IPS-NIHi11 (cell line): ENCODE measurements at regions not wholly inside any gene's neighbourhood (a gene's known extent, or its start where the extent isn't known, plus 50 kb on each side); places are given as distances from the start of the nearest gene placed in this dataset.
"Not testable (repeated sequence)": the region's sequence is repeated elsewhere in the genome, so short reads cannot be mapped to it uniquely, and the experiment has no call there.

Source experiments
- DNase-seq: peaks from one replicate; pipeline ENCODE4 v3.0.0; 2012; ENCODE audit warnings: mixed read lengths, low spot score

GRCh38 chr10:130351466-130352290, 215.5 kb downstream of the GLRX3 start:
- DNase-seq: no peak

DNA sequence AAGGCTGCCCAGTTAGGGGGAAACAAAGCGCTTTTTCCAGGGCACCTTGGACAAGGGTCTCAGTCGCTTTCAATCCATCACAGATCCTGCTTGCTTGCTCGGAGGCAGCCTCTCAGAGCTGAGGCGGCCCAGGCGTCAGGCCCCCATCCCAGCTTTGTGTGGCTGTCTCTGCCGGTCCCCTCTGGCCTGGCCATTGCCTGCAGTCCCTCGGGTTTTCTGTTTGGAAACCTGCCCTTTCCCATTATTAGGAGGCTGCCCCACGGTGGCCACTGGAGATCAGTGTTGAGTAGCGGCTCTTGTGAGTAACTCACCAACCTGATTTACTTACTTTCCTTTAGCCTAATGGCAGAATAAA, 216.1 kb downstream of the GLRX3 start:
- DNase-seq: peak; percentile 62

GRCh38 chr10:130353928-130354572, 217.9 kb downstream of the GLRX3 start:
- no peak for DNase-seq

DNA sequence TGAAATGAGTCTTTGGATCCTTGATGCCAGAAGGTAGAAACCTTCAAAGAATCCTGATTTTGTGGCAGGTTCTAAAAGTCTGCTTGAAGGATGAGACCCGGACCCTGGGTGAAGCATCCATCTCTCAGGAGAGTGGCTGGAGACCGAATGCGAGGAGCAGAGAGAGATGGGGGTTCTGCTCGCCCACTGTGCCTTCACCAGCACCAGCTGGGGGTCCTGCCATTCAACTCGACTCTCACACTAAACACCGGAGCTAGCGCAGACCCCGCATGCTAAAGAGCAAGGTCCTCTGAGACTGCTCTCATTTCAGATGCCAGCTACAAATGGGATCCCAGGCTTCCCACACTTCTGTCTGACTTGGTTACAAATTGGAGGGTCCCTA, 218.4 kb downstream of the GLRX3 start:
- no peak for DNase-seq

DNA sequence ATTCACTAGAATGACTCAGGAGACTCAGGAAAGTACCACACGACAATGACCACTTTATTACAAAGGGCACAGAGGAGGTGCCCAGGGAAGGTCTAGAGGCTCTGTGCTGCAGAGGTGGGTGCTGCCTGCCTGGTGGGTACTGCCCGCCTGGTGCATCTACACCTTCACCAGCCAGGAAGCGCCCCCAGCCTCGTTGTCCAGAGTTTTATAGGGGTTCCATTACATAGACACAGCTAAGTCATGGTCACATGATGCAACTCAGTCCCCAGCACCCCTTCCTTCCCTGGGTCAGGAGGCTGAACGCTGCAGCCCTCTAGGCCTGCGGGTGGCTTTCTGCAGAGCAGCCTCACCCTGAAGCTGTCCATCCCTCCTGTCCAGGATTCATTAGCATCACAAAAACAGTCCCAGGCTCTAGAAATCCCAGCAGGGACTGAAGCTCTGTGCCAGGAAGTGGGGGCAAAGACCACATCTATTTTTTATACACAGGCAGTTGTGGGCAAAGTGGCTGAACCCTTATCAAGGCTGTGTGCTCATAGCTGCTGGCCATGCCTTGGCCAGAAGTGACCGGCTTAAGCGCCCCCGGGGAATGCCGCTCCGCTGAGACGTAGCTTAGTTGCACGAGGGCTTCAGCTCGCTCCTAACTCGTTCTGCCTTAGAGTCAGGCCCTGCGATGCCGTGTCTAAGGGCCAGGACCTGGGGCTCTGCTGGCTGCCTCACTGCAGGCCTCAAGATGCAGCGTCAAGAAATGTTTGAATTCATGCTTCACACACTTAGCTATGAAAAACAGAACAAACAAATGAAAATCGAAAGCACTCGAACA, 219.0 kb downstream of the GLRX3 start:
- DNase-seq: no peak

GRCh38 chr10:130356429-130356828, 220.2 kb downstream of the GLRX3 start:
- DNase-seq: not testable (repeated sequence)

GRCh38 chr10:130357226-130357625, 221.0 kb downstream of the GLRX3 start:
- no peak for DNase-seq

DNA sequence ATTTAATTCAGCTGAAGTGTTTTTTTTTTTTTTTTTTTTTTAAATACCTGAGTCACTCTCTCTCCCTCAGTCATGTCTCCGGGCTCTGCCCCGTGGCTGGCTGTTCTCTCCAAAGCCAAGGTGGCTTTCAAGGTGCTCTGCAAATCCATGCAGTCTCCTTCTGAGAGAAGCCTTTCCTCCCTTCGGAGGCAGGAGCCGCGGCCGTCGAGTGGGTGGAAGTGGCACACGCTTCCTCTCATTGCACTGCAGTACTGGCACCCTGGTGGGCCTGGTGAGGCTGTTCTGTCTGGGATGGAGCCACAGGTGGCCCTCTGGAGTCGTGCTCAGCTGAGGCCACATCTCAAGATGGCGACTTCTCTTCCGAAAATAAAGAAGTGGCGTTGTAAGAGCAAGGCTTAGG, 221.8 kb downstream of the GLRX3 start:
- no peak for DNase-seq

- no peak for DNase-seq
Observed at GRCh38 chr10:130358981-130359650, 222.9 kb downstream of the GLRX3 start.

DNA sequence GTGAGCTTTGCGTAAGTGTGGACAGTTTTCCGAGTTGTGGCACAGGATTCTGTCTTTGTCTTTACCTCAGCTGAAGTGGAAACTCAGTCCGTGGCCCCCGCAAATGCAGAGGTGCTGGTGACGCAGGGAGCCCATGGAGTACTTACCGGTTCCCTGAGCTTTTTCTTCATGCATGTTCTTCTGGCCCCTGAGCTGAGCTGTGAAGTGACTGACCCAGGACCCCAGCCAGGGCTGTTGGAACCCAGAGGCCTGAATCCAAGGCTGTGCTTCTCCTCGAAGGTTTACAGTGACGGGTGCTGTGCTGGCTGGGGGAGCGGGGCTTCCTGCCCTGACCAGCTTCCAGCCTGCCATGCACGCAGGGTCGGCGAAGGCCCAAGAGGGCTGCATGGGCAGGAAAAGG, 223.5 kb downstream of the GLRX3 start:
- no peak for DNase-seq

DNA sequence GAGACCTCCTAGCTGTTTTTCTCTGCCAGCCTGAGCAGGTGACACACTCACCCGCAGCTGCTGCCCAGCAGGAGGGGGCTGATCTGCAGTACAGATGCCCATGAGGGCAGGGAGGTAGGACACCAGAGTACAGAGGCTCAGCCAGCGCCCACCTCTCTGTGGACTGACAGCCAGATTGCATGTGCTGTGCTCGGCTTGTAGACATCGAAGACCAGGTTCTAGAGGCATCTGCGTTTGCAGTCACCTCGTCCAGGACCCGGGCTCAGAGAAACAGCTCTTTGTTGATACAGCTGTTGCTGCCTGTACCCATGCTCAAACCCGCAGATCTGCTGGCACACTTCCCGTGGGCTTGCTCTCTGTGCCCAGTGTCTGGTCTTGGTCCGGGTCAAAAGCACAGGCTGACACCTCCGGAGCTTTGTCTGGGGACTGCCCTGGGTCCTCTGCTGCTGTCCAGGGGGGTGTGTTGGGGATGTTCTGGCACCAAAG, 224.7 kb downstream of the GLRX3 start:
- DNase-seq: no peak

- no peak for DNase-seq
Observed at GRCh38 chr10:130361351-130362105, 225.3 kb downstream of the GLRX3 start.

DNA sequence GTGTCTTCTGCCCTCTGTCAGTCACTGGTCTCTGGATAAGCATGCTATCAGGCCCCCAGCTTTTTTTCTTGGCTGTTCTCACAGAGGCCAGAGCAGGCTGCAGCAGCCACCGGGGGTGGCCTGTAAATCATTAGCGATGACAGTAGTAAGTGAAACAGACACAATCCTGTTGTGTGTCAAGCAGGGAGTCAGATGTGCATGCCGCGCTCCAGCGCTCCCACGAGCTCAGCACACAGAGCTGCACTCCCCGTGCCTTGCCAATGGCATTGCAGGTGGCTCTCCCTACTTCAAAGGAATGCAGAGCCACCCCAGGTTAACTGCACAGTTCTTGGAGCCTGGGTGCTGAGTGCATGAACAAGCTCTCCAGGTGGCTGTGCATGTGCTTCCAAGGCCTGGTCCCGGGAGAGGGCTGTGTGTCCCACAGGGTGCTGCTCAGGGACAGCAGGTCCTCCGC, 226.1 kb downstream of the GLRX3 start:
- no peak for DNase-seq

GRCh38 chr10:130363051-130363450, 226.9 kb downstream of the GLRX3 start:
- no peak for DNase-seq

DNA sequence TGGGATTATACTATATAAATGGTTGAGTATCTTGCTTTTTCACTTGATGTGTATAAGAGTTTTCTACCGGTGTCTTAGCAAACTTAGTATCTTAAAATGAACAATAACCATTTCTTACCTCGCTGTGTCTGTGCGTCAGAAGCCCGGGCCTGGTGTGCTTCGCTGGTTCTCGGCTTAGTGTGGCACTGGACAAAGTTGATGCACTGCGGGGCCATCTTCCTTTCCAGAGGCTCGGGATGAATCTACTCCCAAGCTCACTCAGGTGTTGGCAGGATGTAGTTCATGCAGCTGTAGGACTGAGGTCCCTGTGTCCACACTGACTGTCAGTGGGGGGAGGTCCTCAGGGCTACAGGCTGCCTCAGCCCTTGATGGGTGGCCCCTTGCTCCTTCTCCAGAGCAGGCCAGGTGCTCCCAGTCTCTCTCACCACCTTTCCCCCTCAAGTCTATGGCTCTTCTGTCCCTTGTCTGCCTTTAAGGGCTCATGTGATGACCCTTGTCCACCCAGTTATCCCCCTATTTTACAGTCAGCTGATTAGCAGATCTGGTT, 227.8 kb downstream of the GLRX3 start:
- no peak for DNase-seq

- DNase-seq: no peak
Observed at GRCh38 chr10:130364631-130365411, 228.6 kb downstream of the GLRX3 start.

- DNase-seq: no peak
Observed at GRCh38 chr10:130368761-130369560, 232.8 kb downstream of the GLRX3 start.

DNA sequence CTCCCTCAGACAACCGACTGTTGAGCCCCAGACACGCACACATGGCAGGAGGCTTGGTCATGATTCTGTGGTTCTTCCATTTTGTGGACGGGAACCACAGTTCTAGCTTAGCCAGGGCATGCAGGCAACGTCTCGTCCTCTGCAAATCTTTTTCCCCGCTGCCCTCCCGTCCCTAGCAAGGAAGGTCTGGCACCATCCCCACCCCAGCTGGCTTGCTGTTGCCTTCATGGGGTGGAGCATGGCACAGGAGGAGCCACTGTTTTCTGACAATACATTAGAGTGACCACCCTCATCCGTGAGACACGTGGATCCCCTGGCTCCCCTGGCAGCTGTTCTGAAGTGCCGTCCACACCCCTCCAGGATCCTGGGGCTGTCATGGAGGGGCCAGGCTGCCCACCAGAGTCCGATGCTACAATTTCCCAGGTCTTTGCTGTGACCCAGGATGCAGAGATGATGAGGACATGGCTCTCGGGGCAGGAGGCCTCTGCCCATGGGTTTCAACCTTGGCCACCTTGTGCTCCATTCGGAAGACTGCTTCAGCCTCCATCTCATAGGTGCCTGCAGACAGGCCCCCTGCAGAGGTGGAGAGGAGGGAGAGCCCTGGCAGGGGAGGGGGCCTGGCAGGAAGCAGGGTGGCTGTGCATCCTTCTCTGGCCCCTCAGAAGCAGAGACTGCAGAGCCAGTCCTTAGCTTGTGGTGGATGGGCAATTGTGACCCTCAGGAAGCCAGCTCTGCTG, 233.6 kb downstream of the GLRX3 start:
- DNase-seq: no peak

DNA sequence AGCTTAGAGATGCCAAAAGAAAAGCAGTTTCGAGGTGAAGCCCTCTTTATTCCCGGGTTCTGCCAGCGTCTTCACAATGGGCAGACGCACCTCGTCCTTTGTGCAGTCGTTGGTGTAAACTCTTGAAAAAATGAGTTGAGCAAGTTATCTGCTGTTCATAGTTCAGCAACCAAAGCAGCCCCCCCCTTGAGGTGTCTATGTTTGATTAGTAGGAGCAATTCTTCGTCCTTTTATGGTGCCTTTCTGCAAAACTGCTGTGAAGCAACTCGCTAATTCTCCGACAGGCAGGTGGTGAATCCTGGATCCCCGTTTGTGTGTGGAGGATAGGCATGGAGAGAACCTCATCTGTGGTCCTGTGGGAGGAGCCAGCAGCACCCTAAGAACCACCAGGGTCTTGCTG, 234.5 kb downstream of the GLRX3 start:
- DNase-seq: no peak
